ENCODE measurements at regions not wholly inside any gene's neighbourhood (a gene's known extent, or its start where the extent isn't known, plus 50 kb on each side); places are given as distances from the start of the nearest gene placed in this dataset.

DNA sequence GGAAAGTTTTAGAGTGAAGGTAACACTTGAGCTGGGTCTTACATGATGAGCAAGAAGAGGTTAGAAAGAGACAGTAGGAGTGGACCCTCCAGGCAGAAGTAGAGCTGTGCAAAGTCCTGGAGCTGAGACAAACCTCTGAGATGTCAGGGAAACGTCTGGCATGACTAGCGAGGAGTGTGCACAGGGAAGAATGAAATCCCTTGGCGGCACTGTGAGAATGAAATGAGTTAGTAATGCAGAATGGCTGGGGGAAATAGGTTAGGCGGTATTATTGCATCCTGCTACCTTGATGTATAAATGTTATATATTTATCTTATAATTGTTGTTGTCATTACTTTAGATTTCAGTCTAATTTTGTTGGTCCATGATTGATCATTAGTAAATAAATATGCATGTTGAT, 457.9 kb upstream of the CCL2 start:
- DNase-seq: no peak

DNA sequence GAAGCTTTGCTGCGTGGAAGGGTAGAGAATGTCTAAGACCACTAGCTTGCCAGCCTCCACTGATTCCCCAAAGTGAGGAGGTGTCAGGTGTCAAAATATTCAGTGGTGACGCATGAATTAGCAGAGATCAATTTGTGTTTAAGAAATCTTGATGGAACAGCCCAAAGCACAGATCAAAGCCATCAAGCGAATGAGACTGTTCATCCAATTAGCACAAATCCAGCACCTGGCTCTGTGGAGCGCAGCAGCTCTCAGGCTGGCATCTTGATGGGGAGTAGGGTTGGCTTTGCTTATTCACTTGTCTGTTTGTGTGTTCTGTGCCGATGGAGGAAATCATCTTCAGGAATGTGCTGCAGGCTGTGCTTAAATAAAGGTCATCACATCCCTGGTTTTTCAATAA, 456.8 kb upstream of the CCL2 start:
- DNase-seq: no peak

DNA sequence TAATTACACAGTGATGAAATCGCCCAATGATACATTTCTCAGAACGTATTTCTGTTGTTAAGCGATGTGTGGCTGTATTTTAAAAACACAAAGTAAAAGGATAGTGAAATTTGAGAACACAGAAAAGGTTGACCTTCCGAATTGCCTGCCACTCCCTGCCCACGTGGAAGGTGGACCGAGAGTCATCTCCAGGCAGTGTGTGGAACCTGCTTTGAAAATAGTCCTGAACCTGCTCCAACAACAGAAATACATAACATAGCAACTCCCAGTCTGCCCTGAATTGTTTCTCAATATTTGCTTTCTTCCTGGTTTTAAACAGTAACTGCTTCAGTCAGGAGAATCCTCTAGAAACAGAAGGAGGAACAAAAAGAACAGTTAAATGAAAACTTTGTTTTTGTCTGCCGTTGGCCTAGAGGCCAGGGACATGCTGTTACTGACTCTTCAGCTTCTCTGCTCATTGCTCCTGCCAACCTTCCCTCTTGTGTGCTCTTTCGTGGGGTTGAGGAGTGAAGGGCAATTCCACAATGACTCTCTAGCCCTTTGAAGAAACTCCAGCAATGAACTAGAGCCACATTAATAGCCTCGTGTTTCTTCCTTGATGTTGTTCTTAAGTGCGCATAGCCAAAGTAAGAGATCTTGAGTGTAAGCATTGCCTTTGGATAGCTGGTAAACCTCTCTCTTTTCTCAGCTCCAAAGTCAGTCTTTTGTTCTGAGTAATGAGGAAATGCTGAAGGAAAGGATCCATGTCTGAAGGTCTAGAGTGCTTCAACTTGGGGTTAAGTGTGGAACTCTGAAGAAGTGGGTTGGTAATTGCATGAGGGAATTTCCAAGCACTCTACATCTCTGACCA, 452.5 kb upstream of the CCL2 start:
- no peak for DNase-seq

DNA sequence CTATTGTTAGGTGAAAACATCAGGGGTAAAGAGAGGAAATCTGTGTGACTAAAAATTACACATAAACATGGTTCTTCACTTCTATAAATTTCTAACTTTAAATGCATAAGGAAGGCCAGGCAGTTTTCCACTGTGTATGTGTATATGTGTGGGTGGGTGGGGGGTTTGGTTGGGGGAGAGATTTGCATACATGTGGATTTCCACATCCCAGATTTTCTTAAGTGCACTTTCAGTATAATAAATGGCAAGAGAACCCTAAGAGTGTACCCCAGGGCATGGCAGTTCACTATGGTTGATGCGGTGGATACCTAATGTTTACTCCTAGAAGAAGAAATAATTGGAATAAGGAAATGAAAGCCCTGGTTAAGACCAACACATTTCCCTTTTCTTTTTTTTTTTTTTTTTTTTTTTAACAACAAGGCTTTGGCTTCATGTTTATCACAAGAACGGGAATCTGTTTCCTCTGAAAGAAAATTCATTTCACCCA, 451.8 kb upstream of the CCL2 start:
- DNase-seq: no peak

DNA sequence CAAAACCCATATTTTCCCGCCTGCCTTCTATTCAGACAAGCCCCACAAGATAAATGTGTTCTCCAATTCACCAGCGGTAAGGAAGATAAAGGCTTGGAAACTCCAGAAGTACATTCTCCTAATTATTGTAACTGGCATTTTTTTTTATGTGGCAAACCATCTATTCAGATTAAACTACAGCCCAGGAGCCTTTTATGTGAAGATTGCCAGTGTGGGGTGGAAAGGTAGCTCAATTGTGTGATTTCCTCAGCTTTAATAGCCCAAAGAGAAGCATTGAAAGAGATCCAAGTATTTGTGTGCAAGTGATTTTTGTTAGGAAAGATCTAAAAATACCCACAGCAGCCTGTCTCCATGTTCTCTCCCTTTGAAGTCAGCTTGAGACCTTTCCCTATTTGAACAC, 451.4 kb upstream of the CCL2 start:
- no peak for DNase-seq

DNA sequence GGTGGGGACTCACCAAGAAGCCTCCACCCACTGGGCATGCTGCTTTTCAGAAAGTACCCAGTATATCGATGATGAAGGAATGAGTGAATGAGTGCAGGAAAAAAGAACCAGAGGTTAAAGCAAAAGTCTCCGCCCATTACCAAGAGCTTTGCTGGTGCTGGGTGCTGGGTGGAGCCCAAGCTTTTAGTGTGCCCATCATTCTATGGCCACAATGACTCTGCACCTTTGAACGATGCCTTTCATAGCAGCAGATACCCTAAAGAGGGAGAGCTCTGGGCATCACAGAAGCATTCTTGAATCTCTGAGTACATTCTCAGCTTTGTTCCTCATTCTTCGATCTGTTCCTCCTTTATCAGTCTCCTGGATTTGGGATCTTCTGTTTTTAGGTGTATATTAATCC, 450.7 kb upstream of the CCL2 start:
- DNase-seq: no peak

DNA sequence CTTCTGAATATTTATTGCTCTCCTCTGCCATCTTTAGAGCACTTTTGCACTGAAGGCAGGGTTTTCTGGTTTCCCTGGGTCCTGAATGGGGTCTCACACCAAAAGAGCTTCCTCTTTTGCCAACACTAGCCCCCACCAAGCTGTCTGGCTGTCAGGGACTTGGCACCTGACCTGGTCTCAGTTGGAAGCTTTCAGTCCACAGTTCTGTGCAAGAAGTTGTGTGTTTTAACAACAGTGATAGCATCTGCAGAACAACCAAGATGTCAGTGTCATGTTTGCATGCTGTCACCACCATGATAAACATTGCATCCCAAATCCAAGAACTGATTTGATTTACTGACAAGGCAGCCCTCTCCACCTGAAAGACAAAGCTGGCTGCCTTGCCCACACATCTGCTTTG, 448.5 kb upstream of the CCL2 start:
- DNase-seq: no peak

DNA sequence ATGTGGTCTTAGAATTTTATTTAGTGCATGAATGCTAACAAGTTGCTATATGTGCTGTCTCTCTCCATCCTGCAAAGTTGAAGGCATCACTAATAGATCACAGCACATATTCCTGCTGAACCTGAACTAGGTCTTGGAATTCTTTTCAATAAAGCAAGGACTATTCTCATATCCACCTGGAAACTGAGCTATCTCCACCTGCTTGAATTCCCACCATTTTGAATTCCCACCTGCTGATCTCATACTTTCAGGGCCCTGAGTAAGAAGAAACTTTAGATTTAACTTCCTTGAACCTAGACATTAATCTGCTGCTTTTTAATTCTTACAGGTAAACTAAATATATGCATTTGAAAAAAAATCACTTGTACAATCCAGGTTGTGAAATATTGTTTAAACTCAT, 445.3 kb upstream of the CCL2 start:
- DNase-seq: no peak

DNA sequence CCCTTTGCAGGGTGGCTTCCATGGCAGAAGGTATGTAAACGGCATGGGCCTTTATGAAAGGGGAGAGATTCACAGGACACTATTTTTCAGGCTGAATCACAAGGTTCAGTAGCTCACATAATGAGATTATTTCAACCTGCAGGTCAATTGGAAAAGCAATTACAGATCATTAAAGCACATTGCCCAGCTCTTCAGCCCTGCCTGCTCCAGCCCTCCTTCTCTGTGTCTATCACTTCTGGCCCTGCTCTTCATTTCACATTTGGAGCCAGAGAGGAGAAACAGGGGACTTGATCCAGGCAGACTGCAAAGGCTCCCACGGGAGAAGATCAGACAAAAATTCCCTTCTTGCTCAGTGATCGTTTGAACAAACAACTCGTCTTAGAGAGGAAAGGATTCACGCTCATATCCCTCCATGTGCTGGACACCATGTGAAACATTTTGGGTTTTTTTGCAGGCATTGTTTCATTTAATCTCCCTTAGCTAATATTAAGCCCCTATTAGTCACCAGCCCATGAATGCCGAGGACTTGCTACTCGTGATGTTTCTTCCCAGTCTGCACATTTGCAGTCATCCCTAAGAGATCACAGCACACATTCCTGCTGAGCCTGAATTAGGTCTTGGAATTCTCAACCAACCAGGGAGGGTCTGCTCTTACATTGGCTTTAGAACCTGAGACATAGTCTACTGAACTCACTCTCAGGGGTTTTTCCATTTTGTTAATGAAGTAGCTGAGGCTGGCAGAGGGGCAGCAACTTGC, 443.9 kb upstream of the CCL2 start:
- no peak for DNase-seq

DNA sequence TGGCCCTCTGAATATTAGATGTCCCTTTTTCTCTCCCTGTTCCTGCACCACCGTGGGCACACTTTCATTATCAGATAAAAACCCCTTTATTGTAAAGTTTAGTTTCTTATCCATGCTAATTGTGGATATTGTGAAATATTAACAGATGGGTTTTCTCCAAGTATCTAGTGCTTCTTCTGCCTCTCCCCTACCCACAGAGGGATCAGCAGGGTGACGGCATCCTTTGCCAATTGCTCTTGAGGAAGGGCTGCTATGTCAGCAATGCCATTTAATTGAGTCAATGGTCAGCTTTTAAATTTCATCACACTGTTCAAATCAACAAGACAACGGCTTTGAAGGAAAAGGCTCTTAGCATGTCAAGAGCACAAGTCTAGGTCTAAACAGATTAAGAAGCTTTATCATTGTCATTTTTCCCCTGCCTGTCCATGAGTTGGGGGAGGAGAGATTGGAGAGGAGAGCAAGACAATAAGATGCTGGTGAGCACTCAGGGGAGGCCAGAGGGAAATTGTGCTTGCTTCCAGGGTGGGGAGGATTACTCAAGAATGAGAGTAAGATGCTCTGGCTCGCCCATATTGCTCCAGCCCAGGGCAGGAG, 443.0 kb upstream of the CCL2 start:
- no peak for DNase-seq

DNA sequence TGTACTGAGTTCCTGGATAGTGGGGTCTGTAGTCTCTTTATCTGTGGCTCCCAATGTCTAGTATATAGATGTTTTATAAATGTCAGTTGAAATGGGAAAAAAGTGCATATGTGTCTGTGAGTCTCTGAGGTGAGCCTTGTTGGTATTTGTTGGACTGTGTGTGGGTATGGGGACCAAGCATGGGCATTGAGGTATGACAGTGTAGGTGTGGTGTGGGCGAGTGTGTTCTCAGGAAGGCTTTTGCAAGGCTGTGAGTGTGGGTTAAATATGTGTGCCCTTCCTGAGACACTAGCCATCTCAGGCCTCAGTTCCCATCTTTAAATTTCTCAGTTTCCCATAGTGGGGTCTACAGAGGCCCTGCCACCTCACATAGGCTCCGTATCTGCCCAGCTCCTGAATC, 440.2 kb upstream of the CCL2 start:
- no peak for DNase-seq

DNA sequence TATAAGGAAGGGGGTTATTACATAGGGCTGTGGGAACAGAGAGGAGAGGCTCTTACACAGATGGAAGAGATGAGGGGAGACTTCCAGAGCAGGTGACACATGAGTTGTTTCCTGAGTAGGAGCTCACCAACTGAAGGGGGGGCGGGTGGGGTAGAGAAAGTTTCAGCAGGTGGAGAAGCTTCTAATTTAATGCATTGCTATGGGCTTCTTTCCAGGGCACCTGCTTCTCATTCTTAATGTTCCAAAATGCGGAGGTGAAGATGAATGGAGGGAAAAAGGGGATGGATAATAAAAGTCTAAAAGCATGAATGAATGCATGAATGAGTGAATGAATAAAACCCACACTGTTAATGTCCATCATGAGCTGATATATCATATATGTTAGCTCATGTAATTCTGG, 439.0 kb upstream of the CCL2 start:
- DNase-seq: no peak

DNA sequence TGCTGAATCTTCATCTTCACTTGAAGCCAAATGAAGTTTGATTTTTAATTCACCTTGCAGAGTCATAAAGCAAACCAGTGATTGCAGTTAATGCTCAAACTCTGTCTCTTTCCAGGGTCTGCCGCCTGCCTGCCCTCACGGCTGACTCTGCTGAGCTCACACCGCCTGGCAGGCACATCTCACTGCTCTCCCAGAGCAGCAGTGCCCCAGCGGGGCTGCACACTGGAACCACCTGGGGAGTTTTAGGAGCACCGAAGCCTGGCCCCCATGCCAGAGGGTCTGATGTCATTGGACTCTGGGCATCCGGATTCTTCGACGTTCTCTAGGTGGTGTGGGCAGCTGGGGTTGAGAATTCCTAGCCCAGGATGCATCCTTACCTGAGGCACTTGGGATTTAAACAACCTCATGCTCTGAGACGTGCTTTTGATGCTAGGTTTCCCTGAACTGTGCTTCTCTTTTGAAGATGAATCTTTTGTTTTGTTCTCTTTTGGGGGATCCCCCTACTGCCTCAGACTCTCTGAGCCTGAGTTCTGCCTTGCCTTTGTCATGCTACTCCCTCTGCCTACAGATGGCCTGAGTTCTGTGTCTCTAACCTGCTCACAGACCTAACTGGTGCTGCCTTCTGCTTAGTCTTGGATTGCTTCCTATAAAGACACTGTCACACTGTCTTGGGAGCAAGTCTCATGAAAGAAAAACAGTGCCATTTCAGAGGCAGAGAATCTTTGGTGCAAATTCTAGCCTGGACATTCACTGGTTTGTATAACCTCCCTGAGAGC, 438.1 kb upstream of the CCL2 start:
- DNase-seq: no peak

DNA sequence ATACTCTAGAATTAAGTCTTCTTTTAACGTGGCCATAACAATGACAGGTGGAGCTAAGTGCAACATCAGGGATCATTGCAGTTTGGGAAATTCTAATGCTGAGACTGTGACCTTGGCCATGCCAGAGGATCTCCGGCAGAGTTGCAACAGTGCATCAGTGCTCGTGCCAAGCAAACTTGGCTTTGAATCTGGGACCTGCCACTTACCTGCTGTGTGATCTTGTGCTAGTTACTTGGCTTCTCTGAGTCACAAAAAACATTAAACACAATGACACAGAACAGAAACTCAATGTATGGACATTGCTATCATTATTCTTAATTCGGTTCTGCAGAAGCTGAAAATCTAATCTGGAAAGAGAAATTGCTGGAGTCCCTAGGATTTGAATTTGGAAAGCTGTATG, 435.5 kb upstream of the CCL2 start:
- no peak for DNase-seq

DNA sequence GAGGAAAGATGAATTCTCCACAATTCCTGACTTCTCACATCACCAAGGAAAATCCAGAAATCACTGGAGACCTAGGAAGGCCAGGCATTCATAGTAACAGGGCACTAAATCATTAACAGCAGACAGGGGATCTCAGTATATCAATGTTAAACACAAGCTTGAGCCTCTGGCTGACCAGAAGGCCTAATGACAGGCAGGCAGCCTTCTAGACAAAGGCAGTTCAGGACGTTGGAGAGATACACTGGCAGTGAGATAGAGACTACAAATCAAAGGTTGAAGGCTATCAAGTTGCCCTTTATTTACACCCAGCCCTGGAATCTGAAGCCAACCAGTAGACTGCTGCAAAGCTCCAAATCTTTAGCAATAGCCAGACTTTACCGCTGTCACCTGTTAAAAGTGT, 422.8 kb upstream of the CCL2 start:
- DNase-seq: no peak

DNA sequence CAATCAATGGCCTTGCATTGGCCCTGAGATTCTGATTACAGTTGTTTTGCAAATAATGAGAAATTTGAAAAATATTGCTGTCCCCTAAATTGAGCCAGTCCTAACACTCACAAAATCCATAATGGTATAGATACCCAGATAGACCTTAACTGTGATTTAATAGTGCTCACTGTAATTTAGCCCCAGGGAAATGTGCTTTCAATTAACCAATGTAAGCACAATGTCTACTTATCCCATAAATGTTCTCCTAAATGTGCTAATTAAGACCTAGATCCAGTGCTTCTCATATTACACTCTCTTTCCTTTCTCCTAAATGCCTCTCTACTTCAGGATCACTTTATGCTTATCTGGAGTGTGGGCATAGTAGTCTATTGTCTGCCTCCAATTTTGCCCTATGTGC, 417.8 kb upstream of the CCL2 start:
- DNase-seq: no peak

DNA sequence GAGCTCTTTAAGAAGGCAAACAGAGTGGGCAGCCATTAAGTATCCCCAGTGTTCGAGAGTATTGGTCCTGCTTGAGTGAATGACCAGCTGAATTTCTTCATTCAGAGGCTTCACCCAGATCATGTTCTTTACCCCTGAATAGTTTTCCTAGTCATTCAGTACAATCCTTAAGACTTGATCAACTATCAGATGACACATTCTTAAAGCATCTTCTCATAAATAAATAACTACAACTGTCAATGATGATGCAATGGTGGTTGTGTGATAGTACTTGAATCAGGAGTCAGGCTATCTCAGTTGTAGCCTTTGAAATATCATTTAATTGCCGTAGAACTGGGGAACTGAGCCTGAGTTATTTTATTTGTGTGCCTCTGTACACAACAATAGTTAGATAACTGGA, 416.8 kb upstream of the CCL2 start:
- no peak for DNase-seq

DNA sequence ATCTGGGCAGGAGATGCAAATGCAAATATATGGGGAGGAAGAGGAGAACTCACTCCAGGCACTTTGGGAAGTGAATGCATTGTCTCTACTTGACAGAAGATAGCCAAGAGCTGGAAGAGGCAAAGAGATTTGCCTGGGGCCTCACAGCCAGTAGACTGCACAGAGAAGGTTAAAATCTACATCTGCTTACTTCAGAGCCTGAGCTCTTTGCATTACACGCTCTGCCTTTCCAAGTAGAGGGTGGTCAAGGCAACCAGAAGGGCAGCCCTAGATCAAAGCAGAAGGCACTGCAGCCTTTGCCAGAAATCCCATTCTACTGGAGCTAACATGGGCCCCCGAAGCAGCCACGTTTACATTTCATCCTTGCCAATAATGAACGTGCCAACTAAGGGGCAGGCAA, 407.2 kb upstream of the CCL2 start:
- no peak for DNase-seq

DNA sequence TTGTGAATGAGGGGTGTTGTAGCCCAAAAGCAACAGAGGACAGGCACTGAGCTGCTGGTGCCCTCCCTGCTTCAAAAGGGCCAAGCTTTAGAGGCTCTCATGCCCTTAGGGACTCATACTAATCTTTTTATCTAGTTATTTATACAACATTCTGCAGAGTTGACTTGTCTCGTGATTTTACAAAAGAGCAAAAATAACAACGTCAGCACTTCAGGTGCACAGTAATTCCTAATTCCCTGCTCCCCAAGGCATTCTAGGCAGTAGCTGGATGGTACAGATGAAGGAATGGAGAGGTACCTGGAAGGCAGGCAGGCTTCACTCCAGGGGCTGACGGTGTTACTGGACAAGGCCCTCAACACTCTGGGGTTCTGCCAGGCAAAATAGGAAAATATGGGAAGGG, 406.7 kb upstream of the CCL2 start:
- no peak for DNase-seq

DNA sequence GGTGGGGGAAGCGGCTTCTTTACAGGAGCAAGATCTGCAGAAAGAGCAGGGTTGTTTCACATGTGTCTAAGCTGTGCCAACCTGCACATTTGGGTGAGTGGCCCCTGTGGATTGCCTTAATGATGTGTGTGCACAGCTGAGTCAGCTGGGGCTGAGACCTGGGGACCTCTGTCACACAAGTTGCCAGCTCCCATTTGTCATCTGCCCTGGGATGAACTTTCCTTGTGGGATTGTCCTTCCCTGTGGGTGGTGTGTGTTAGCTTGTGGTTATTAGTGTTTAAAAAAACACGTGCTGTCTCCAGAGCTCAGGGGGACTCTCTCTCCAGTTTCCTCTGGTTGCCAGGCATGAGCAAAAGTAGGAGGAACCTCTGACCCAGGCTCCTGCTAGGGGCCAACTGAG, 400.5 kb upstream of the CCL2 start:
- no peak for DNase-seq

DNA sequence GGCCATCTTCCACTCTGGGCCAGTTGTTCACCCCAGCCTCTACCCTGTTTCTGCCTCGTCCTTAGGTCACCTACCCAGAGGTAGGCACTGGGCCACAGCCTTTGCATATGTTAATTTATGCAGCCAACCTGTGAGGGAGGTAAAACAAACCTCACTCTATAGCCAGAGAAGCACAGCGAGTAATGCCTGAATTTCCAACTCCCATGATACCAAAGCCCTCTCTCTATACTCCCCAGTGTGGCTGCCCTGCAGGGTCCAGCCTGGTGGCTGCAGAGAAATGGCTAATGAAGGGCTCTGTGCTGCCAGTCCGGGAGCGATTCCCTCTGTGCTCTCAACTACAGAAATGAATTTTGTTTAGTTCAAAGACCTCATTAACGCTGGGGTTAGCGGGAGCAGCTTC, 397.0 kb upstream of the CCL2 start:
- DNase-seq: no peak

DNA sequence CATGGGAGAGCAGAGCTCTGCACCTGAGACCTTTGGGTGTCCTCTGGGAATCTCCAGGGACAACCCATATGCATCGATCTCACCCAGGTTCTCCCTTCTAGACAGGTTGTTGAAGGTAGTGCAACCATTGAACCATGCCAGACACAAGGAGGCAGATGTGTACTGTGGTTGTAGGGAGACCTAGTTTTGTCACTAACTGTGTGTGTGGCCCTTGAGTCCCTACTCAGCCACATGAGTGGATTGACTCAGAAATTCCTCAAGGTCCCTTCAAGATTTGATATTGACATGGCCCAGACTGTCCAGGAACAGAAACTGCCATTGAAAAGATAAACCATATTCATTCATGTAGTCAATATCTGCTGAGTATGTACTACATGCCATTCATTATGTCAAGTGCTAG, 396.4 kb upstream of the CCL2 start:
- no peak for DNase-seq
